ENCODE measurements at regions not wholly inside any gene's neighbourhood (a gene's known extent, or its start where the extent isn't known, plus 50 kb on each side); places are given as distances from the start of the nearest gene placed in this dataset.

DNA sequence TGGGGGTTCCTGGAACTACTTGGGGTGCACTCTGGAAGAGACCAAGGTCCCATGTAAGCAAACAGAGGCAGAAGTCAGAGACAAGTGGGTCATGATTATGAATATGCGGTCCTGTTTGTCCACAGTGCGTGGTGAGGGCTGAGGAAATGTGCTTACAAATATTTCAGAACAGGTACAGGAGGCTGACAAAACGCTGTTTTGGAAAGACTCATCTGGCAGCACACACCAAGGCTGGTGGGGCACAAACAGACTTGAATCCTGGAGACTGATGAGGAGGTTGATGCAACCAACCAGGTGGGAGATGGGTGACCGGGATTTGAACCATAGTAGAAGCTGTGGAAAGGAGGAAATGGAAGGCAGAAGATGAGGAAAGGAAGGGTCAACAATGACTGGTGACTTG is 83.8 kb downstream of the ADRB2 start:
- DNase-seq (ENCODE audit: extremely low spot score): no peak
- H3K4me1 ChIP-seq: peaks cover 2 to 56% (median 20%) of the 10 kb centered on the region in 4 donors
- TF ChIP-seq EP300 (IDR thresholded peaks at IDR 0.05): no peak
- no peak for TF ChIP-seq CTCF (IDR thresholded peaks at IDR 0.05)
- TF ChIP-seq POLR2A (IDR thresholded peaks at IDR 0.05; ENCODE audit: low read depth): no peak
- no peak for TF ChIP-seq POLR2AphosphoS5 (IDR thresholded peaks at IDR 0.05)
- intact Hi-C loops (cut with DNase I): no loop called here
- no peaks in the 10 kb centered on the region for H3K9me3 ChIP-seq
- no peaks in the 10 kb centered on the region for H3K36me3 ChIP-seq
- H3K27me3 ChIP-seq: no peaks in the 10 kb centered on the region
- no peak overlapping the region for H3K4me3 ChIP-seq
- WGBS: 92% methylated on average over 4 of the region's 4 CpGs
- H3K27ac ChIP-seq (replicated peaks in 1 of 4): no peak overlapping the region

DNA sequence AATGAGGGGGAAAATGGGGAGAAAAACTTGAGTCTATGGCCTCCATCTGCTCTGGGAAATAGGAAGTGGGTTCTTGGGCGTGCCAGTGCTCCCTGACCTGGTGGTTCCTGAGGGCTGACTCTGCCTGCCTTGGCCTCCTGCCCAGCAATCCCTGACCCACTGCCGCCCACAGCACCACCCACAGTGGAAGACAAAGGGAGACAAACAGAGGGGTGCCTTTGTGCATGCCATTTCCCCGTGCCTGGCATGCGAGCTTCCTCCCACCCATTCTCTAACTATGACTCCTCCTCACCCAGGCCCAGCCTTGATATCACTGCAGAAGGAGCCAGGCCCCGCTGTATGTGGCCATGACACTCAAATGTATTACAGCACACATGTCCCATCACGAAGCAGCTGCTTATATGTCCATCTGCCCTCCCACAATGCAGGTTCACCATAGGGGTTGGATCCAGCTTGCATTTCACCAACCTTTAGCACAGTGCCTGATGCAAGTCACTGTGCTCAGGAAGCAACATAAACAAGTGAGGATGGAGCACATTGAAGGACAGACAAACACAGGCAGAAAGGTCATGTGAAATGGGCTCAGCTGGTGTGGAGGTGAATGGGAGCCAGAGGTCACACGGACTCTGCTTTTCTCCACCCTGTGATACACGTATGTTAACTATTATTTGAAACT is 84.4 kb downstream of the ADRB2 start:
- WGBS: 66% methylated on average over 8 of the region's 8 CpGs
- no peak for DNase-seq (ENCODE audit: extremely low spot score)

GRCh38 chr5:148911386-148911785 is 85.0 kb downstream of the ADRB2 start:
- H3K9me3 ChIP-seq: no peaks in the 10 kb centered on the region
- no peak overlapping the region for H3K27ac ChIP-seq (replicated peaks in 1 of 4)
- peaks cover 6 to 63% (median 15%) of the 10 kb centered on the region in 4 donors for H3K4me1 ChIP-seq
- TF ChIP-seq POLR2AphosphoS5 (IDR thresholded peaks at IDR 0.05) (no peak), CTCF (IDR thresholded peaks at IDR 0.05) (no peak), POLR2A (IDR thresholded peaks at IDR 0.05; ENCODE audit: low read depth) (no peak), EP300 (IDR thresholded peaks at IDR 0.05) (no peak)
- H3K36me3 ChIP-seq: no peaks in the 10 kb centered on the region
- WGBS: 84% methylated on average over 2 of the region's 2 CpGs
- intact Hi-C loops (cut with DNase I): no loop called here
- no peaks in the 10 kb centered on the region for H3K27me3 ChIP-seq
- DNase-seq (ENCODE audit: extremely low spot score): no peak
- no peak overlapping the region for H3K4me3 ChIP-seq

More for the DNA sequence above, 84.4 kb downstream of the ADRB2 start:
- intact Hi-C loops (cut with DNase I): no loop called here
- Histone ChIP-seq H3K36me3 (no peaks in the 10 kb centered on the region), H3K4me3 (no peak overlapping the region), H3K27me3 (no peaks in the 10 kb centered on the region), H3K9me3 (no peaks in the 10 kb centered on the region), H3K27ac (replicated peaks in 1 of 4) (no peak overlapping the region), H3K4me1 (peaks cover 6 to 57% (median 16%) of the 10 kb centered on the region in 4 donors)
- TF ChIP-seq POLR2AphosphoS5 (IDR thresholded peaks at IDR 0.05): no peak
- TF ChIP-seq CTCF (IDR thresholded peaks at IDR 0.05): no peak
- no peak for TF ChIP-seq EP300 (IDR thresholded peaks at IDR 0.05)
- no peak for TF ChIP-seq POLR2A (IDR thresholded peaks at IDR 0.05; ENCODE audit: low read depth)

GRCh38 chr5:148912146-148912545 is 85.7 kb downstream of the ADRB2 start:
- Histone ChIP-seq H3K27ac (replicated peaks in 1 of 4) (peak overlapping the region in 1 of 4 donors; percentile 48), H3K4me3 (no peak overlapping the region), H3K9me3 (no peaks in the 10 kb centered on the region), H3K27me3 (no peaks in the 10 kb centered on the region), H3K36me3 (no peaks in the 10 kb centered on the region), H3K4me1 (peaks cover 6 to 65% (median 15%) of the 10 kb centered on the region in 4 donors)
- TF ChIP-seq CTCF (IDR thresholded peaks at IDR 0.05) (no peak), POLR2A (IDR thresholded peaks at IDR 0.05; ENCODE audit: low read depth) (no peak), POLR2AphosphoS5 (IDR thresholded peaks at IDR 0.05) (no peak), EP300 (IDR thresholded peaks at IDR 0.05) (no peak)
- intact Hi-C loops (cut with DNase I): no loop called here
- no peak for DNase-seq (ENCODE audit: extremely low spot score)
- WGBS: 100% methylated on average over 1 of the region's 1 CpG

Measured in esophagus muscularis mucosa (tissue), 4 donors.